Esophagus (tissue), 2 donors: ENCODE measurements at regions not wholly inside any gene's neighbourhood (a gene's known extent, or its start where the extent isn't known, plus 50 kb on each side); places are given as distances from the start of the nearest gene placed in this dataset.

Source experiments
- H3K27ac ChIP-seq, 2 donors: one replicate each; pipeline ENCODE4 v1.5.1; 2013; ENCODE audit warnings: low read depth in 2 of 2, mild to moderate bottlenecking in 2 of 2, inconsistent platforms in 1 of 2, low read length in 1 of 2, moderate library complexity in 1 of 2
- H3K27me3 ChIP-seq, 2 donors: one replicate each; pipeline ENCODE4 v1.6.1; 2013; ENCODE audit warnings: low read length in 2 of 2, control low read depth in 1 of 2, mild to moderate bottlenecking in 1 of 2; ENCODE audit not compliant: insufficient read depth in 2 of 2, control insufficient read depth in 1 of 2
- H3K36me3 ChIP-seq, 2 donors: one replicate each; pipeline ENCODE4 v1.6.1; 2013; ENCODE audit warnings: low read length in 1 of 2; ENCODE audit not compliant: control insufficient read depth in 2 of 2, insufficient read depth in 2 of 2
- H3K4me1 ChIP-seq, 2 donors: one replicate each; pipeline ENCODE4 v1.6.1; 2013; ENCODE audit warnings: low read length in 1 of 2; ENCODE audit not compliant: control insufficient read depth in 2 of 2, insufficient read depth in 2 of 2
- H3K4me3 ChIP-seq, 2 donors: one replicate each; pipeline ENCODE4 v1.5.1; 2013; ENCODE audit warnings: low read length in 2 of 2, mild to moderate bottlenecking in 2 of 2, low read depth in 1 of 2, moderate library complexity in 1 of 2
- H3K9me3 ChIP-seq, 2 donors: one replicate each; pipeline ENCODE4 v1.6.1; 2013; ENCODE audit warnings: mild to moderate bottlenecking in 2 of 2, low read depth in 1 of 2, low read length in 1 of 2, moderate library complexity in 1 of 2; ENCODE audit not compliant: control insufficient read depth in 2 of 2, insufficient read depth in 1 of 2
- WGBS, 2 donors: extraction: QIAGEN DNeasy Blood & Tissue Kit; methylation state at CpG; one replicate each; pipeline ENCODE4 v1.1.7; 2013; 5-methylcytosine and 5-hydroxymethylcytosine counted together
- donor health status: healthy with polysubstance abuse.
- donor health status: Bipolar disorder and iron deficiency.

GRCh38 chr20:61041481-61041880 is 210.6 kb upstream of the CDH4 start:
- Histone ChIP-seq H3K4me3 (no peak overlapping the region), H3K4me1 (no peaks in the 10 kb centered on the region), H3K36me3 (no peaks in the 10 kb centered on the region), H3K27ac (no peak overlapping the region), H3K27me3 (no peaks in the 10 kb centered on the region), H3K9me3 (peaks cover 0 to 7% of the 10 kb centered on the region in 2 donors)
- 74 to 80% methylated on average over 4 of the region's 4 CpGs for WGBS, 2 donors

GRCh38 chr20:61042506-61043385 is 209.3 kb upstream of the CDH4 start:
- Histone ChIP-seq H3K27me3 (no peaks in the 10 kb centered on the region), H3K4me1 (no peaks in the 10 kb centered on the region), H3K4me3 (no peak overlapping the region), H3K36me3 (no peaks in the 10 kb centered on the region), H3K9me3 (peaks cover 0 to 7% of the 10 kb centered on the region in 2 donors), H3K27ac (no peak overlapping the region)
- 59 to 60% methylated on average over 25 of the region's 25 CpGs for WGBS, 2 donors

- H3K4me1 ChIP-seq, result no peaks in the 10 kb centered on the region
- no peak overlapping the region for H3K27ac ChIP-seq
- 73 to 79% methylated on average over 9 of the region's 9 CpGs for WGBS, 2 donors
- H3K27me3 ChIP-seq, result no peaks in the 10 kb centered on the region
- H3K36me3 ChIP-seq, result no peaks in the 10 kb centered on the region
- no peak overlapping the region for H3K4me3 ChIP-seq
- H3K9me3 ChIP-seq, result peaks cover 0 to 7% of the 10 kb centered on the region in 2 donors
These were observed 208.4 kb upstream of the CDH4 start for GRCh38 chr20:61043681-61044080.

- Histone ChIP-seq H3K4me1 (no peaks in the 10 kb centered on the region), H3K36me3 (no peaks in the 10 kb centered on the region), H3K4me3 (no peak overlapping the region), H3K9me3 (peaks cover 0 to 7% of the 10 kb centered on the region in 2 donors), H3K27me3 (no peaks in the 10 kb centered on the region), H3K27ac (no peak overlapping the region)
- 54 to 57% methylated on average over 4 of the region's 4 CpGs for WGBS, 2 donors
These were observed 207.6 kb upstream of the CDH4 start for GRCh38 chr20:61044499-61044898.

GRCh38 chr20:61045091-61045490 is 207.0 kb upstream of the CDH4 start:
- 95 to 96% methylated on average over 1 of the region's 1 CpG for WGBS, 2 donors
- no peak overlapping the region for H3K27ac ChIP-seq
- no peak overlapping the region for H3K4me3 ChIP-seq
- no peaks in the 10 kb centered on the region for H3K36me3 ChIP-seq
- H3K9me3 ChIP-seq, result peaks cover 0 to 7% of the 10 kb centered on the region in 2 donors
- no peaks in the 10 kb centered on the region for H3K4me1 ChIP-seq
- no peaks in the 10 kb centered on the region for H3K27me3 ChIP-seq

GRCh38 chr20:61045876-61046585 is 206.0 kb upstream of the CDH4 start:
- WGBS, 2 donors, result 68 to 79% methylated on average over 3 of the region's 3 CpGs
- no peak overlapping the region for H3K27ac ChIP-seq
- H3K4me1 ChIP-seq, result no peaks in the 10 kb centered on the region
- H3K4me3 ChIP-seq, result no peak overlapping the region
- no peaks in the 10 kb centered on the region for H3K27me3 ChIP-seq
- no peaks in the 10 kb centered on the region for H3K36me3 ChIP-seq
- H3K9me3 ChIP-seq, result peaks cover 0 to 7% of the 10 kb centered on the region in 2 donors

- H3K4me3 ChIP-seq, result no peak overlapping the region
- no peaks in the 10 kb centered on the region for H3K36me3 ChIP-seq
- peaks cover 0 to 5% of the 10 kb centered on the region in 2 donors for H3K9me3 ChIP-seq
- no peak overlapping the region for H3K27ac ChIP-seq
- H3K4me1 ChIP-seq, result no peaks in the 10 kb centered on the region
- WGBS, 2 donors, result 85 to 86% methylated on average over 9 of the region's 9 CpGs
- H3K27me3 ChIP-seq, result no peaks in the 10 kb centered on the region
These were observed 205.2 kb upstream of the CDH4 start for GRCh38 chr20:61046721-61047351.

GRCh38 chr20:61047515-61047914 is 204.5 kb upstream of the CDH4 start:
- Histone ChIP-seq H3K4me1 (no peaks in the 10 kb centered on the region), H3K4me3 (no peak overlapping the region), H3K36me3 (no peaks in the 10 kb centered on the region), H3K27ac (no peak overlapping the region), H3K27me3 (no peaks in the 10 kb centered on the region), H3K9me3 (peaks cover 0 to 5% of the 10 kb centered on the region in 2 donors)
- 91 to 92% methylated on average over 4 of the region's 4 CpGs for WGBS, 2 donors

- H3K4me3 ChIP-seq, result no peak overlapping the region
- no peaks in the 10 kb centered on the region for H3K36me3 ChIP-seq
- WGBS, 2 donors, result 84 to 86% methylated on average over 2 of the region's 2 CpGs
- no peaks in the 10 kb centered on the region for H3K27me3 ChIP-seq
- H3K9me3 ChIP-seq, result peaks cover 0 to 5% of the 10 kb centered on the region in 2 donors
- H3K4me1 ChIP-seq, result no peaks in the 10 kb centered on the region
- no peak overlapping the region for H3K27ac ChIP-seq
These were observed 203.8 kb upstream of the CDH4 start for GRCh38 chr20:61048302-61048701.
